A172 (cell line): ENCODE measurements at regions not wholly inside any gene's neighbourhood (a gene's known extent, or its start where the extent isn't known, plus 50 kb on each side); places are given as distances from the start of the nearest gene placed in this dataset.
A peak's percentile ranks its signal among the peaks of the same experiment; 100 is the strongest.
"Not testable (repeated sequence)": the region's sequence is repeated elsewhere in the genome, so short reads cannot be mapped to it uniquely, and the experiment has no call there.

Experiments
- DNase-seq: peaks from one replicate; pipeline ENCODE4 v3.0.0-alpha.2; 2015; ENCODE audit warnings: low spot score

- DNase-seq, result no peak
Measured at GRCh38 chr21:35316456-35316855, 267.4 kb upstream of the RUNX1 start.

DNA sequence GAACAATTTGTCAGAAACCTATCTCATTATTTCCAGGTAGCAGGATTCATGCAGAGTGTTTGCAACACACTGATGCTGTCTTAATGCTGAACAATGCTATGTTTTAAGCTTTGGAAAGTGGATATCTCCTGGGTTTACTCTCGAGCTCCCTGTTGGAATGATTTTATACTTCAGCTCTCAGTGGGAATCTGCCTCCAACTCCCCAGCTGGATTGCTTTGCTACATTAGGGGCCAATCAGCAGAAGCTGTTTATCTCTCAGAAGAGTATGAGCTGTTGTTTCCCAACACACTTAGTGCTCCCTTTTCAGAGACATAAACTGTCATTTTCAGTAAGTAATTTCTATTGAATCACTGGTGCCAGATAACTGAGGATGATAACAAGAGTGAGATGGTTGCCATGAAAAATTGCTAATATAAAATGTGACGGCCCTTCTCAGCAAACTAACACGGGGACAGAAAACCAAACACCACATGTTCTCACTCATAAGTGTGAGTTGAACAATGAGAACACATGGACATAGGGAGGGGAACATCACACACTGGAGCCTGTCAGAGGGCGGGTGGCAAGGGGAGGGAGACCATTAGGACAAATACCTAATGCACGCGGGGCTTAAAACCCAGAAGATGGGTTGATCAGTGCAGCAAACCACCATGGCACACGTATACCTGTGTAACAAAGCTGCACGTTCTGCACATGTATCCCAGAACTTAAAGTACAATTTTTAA lies 265.9 kb upstream of the RUNX1 start:
- DNase-seq, result no peak

DNA sequence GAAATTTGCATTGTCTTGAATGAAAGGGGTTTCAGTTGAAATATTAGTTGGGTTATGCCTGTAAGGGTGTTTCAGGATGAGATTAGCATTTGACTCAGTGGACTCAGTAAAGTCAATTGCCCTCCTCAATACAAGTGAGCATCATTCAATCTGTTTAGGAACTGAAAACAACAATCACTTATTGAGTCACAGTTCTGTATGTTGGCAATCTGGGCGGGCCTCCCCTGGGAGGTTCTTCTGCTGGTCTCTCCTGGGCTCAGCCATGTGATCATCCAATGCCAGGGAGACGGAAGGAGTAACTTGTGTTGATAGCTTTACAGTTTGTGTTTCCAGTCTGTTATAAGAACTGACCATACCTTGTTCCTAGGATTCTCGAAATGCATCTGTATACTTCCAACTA lies 262.9 kb upstream of the RUNX1 start:
- no peak for DNase-seq

DNA sequence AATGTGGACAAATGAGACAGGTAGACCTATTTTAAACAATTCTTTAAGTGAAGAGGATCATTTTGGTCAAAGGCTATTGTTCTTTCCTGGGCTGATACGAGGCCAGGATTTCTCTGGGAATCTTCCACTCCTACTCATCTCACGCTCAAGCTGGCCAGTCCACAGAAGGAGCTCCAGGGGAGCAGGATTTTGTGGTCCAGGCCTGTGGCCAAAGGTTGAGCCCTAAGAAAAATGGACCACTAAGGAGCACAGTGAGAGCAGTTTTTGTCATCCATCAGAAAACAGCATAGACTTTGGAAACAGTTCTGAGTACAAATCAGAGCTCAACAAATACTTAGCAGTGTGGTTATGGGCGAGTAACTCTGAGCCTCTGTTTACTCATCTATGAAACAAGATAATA lies 260.2 kb upstream of the RUNX1 start:
- DNase-seq, result no peak

GRCh38 chr21:35303085-35303484 lies 254.0 kb upstream of the RUNX1 start:
- DNase-seq, result peak; percentile 98

DNA sequence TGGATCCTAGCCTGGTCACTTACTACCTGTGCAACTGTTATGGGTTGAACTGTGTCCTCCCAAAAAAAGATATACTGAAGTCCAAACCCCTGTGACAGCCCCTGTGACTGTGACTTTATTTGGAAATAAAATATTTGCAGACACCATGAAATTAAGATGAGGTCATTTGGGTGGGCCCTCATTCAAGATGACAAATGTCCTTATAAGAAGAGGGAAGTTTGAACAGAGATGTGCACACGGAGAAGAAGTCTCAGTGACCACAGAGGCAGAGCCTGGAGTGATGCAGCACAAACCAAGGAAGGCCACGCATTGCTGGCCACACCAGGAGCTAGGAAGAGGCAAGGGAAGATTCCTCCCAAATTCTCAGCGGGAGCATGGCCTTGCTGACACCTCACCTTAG lies 249.7 kb upstream of the RUNX1 start:
- no peak for DNase-seq

GRCh38 chr21:35297665-35298064 lies 248.6 kb upstream of the RUNX1 start:
- DNase-seq, result no peak

DNA sequence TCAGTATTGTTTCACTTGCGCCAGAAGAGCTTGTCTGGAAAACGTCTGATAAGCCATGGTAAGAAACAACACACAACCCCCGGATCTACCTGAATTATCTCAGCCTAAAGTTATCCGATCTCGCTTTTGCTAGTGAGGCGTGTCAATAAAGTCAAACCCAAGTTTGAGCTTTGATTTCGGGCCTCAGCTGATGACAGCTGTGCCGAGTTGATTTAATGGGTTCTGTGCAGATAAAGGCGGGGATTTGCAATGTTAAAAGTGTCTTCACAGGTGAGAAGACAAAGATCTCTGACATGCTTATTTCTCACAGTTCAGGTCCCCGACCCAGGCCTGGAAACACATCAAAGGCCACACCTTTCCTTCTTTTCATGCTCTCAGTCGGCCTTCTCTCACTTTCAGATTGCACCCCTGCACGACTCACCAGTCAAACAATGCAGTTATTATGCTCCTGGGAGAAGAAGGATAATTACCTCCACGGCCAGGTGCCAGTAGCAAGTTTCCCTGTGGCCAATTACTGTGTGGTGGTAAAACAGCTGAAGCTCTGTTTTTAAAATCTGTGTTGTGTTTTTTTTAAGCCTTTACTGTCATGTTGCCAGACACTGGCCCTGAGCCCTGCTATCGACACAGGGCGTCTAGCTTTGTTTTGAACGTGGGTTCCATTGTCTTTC lies 245.3 kb upstream of the RUNX1 start:
- peak; percentile 60 for DNase-seq

DNA sequence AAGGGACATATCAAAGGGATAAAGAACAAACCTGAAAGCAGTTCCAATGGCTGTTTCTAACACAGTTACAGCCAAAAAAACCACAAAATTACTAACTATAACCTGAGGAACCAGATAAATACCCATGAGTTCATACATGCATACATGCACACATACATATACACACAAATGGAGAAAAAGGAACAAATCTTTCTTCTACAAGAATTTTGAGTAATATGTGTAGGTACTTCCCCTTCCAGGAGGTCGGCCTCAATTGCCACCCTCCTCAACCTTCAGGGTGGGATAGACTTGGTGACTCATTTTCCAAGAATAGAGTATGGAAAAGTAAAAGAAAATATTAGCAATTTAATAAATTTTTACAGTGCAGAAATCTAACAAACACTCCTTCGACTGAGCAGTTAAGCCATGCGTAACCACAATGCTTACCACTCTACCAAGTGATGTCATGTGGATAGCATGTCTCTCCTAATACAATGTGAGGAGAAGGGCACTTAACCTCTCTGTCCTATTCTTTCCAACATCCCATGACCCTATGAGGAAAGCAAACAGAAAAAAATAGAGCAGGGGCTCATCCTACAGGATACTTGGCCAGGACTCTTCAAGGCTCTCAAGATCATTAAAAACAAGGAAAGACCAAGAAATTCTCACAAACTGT lies 243.0 kb upstream of the RUNX1 start:
- DNase-seq, result peak; percentile 43

DNA sequence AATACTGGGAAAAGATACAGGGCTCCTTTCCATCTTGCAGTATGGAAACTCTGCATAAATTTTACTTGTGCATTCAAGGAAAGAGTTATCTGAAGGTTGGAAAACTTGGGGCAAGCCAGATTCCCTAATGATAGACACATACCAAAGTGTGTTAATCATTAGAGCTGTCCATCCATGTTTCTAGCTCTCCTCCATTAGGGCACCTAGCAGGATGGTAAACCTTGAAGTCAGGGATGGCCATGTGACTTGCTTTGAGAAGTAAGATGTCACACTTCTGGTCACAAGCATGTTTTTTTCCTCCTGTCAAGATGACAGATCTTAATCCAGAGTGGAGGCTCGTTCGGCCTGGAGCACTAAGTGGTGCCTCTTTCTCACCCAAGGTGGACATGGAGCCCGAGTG lies 241.9 kb upstream of the RUNX1 start:
- no peak for DNase-seq

DNA sequence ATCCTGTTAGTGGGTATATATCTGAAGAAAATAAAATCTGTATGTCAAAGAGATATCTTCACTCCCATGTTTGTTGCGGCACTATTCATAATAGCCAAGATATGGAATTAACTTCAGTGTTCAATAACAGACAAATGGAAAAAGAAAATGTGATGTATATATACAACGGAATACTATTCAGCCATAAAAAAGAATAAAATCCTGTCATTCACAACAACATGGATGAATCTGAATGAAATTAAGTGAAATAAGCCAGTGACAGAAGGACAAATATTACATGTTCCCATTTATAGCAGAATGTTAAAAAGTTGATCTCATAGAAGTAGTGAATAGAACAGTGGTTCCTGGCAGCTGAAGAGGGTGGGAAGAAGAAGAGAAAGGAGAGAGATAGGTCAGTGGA lies 239.1 kb upstream of the RUNX1 start:
- DNase-seq, result no peak

DNA sequence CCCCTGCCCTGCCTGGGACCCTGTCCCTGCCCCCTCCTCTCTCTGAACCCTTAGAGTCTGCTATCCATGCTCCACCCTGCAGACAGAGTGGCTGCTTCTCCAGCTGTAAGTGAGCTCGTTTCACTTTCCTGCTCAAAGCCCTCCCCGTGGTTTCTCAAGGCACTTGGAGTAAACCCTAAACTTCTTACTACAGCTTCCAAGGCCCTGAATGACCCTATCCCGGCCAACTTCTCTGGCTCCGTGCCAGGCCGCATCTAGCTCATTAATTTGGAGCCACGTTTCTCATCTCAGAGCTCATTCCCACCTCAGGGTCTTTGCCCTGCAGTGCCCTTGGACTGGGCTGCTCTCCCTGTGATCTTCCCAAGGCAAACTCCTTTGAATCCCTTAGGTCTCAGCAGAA lies 235.1 kb upstream of the RUNX1 start:
- no peak for DNase-seq

DNA sequence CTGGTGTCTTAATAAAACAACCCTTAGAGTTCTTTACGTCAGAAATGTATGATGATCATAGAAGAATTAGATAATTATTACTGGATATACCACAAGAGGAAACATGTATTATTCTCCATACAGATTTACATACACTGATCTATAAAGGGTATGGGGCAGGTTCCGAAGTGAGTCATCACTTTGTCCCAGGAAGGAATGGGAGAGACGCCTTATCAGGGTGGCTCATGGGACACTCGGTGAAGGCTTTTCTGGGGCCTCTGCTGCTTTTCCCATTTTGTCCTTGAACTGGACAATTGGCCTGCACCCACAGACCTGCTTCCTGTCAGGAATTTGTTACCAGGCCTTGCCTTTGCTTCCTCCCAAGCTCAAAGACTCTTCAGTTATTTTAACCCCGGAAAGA lies 233.8 kb upstream of the RUNX1 start:
- no peak for DNase-seq

DNA sequence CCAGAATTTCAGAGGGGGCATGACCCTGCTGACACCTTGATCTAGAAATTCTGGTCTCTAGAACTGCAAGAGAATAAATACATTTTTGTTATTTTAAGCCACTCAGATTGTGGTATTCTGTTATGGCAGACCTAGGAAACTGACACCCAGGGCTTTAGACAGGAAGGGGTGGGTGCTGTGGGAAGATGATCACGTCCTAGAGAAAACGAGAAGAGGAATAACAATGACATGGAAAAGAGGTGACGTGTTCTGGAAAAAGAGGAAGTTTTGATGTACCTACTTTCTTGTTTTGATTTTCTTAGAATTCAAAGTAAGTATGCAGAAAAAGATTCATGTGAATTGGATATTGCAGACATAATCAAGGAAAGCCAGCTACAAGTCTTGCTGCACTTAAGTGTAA lies 232.9 kb upstream of the RUNX1 start:
- DNase-seq, result no peak

- no peak for DNase-seq
Measured at GRCh38 chr21:35280231-35280630, 231.1 kb upstream of the RUNX1 start.

- DNase-seq, result peak; percentile 52
Measured at GRCh38 chr21:35275776-35276175, 226.7 kb upstream of the RUNX1 start.

DNA sequence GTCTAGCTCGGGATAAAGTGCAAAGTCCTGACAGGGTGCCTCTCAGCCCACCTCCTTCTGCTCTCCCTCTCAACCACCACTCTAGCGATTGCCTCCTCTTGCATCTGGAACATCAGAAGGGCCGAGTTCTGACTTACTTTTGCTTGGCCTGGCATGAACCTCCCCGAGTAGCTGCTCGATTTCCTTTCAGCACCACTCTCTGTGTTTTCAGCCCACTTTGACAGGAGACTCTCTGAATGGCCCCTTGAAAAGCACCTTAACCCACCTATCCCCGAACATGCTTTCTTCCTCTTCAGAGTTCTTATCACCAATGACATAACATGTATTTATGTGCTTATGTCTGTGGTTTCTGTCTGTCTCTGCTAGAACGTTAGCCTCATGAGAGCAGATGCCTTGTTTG lies 225.8 kb upstream of the RUNX1 start:
- DNase-seq, result no peak

- DNase-seq, result no peak
Measured at GRCh38 chr21:35274090-35274489, 225.0 kb upstream of the RUNX1 start.

DNA sequence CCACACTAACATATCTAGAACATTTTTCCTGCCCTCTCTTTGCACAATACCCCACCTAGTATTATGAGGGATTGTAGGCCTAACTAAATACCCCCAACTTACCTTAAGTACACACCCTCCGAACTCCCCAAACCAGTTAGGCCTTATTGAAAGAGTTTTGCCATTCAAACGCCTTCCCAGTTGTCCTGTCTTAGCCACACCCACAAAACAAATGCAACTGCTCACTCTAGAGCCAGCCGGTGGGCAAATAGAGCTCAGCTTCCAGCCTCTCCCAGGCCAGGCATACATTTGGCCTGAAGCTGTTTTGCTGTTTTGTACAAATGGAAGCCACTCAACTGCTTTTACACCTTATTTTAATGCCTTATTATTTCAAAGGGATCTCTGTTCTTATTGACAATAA lies 224.2 kb upstream of the RUNX1 start:
- DNase-seq, result no peak

GRCh38 chr21:35271344-35272118 lies 222.4 kb upstream of the RUNX1 start:
- DNase-seq, result not testable (repeated sequence)

GRCh38 chr21:35268817-35269216 lies 219.7 kb upstream of the RUNX1 start:
- DNase-seq, result no peak

DNA sequence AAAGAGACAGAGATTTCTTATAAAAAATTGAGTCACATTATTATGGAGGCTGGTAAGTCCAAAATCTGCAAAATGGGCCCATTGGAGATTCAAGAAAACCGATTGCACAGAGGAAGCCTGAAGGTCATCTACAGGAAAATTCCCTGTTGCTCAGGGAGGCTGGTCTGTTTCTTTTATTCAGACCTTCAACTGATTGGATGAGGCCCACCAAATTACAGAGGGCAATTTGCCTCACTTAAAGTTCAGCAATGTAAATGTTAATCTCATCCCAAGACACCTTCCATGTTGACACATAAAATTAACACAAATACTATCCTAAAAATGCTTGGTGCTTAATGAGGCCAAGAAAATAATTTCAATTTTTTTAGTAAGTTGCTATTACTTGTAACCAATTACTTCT lies 219.2 kb upstream of the RUNX1 start:
- DNase-seq, result no peak
